SK-N-MC (cell line): ENCODE measurements at regions not wholly inside any gene's neighbourhood (a gene's known extent, or its start where the extent isn't known, plus 50 kb on each side); places are given as distances from the start of the nearest gene placed in this dataset.

Source experiments
- EZH2 ChIP-seq: fragments of 200-600 bp; sonication (generic); IDR thresholded peaks from one replicate; pipeline ENCODE4 v1.6.1; 2017; ENCODE audit warnings: antibody characterized with exemption
- FOXP2 ChIP-seq: optimal IDR thresholded peaks from 2 replicates; pipeline ENCODE3; 2011; ENCODE audit warnings: mild to moderate bottlenecking, moderate library complexity; ENCODE audit not compliant: insufficient read depth; ENCODE audit errors: extremely low read length, control extremely low read depth
- POLR2AphosphoS5 ChIP-seq: IDR thresholded peaks from 2 replicates; pipeline ENCODE4 v1.6.1; 2012; ENCODE audit warnings: mild to moderate bottlenecking, low read depth, low read length, borderline replicate concordance

GRCh38 chr2:225994748-225995405, 595.4 kb downstream of the NYAP2 start:
- TF ChIP-seq EZH2, result no peak
- no peak for TF ChIP-seq POLR2AphosphoS5
- TF ChIP-seq FOXP2, result no peak
